ENCODE measurements at regions not wholly inside any gene's neighbourhood (a gene's known extent, or its start where the extent isn't known, plus 50 kb on each side); places are given as distances from the start of the nearest gene placed in this dataset.
A peak's percentile ranks its signal among the peaks of the same experiment; 100 is the strongest.

- TF ChIP-seq PBX2 (CRISPR knock-in tag; IDR thresholded peaks at IDR 0.05) = no peak
- no peak for TF ChIP-seq ATAD3A (CRISPR knock-in tag; IDR thresholded peaks at IDR 0.05)
- TF ChIP-seq ETS1 (CRISPR knock-in tag; IDR thresholded peaks at IDR 0.05) = no peak
- TF ChIP-seq RBAK (CRISPR knock-in tag; IDR thresholded peaks at IDR 0.05) = no peak
- no peak for TF ChIP-seq ZNF326 (CRISPR knock-in tag; IDR thresholded peaks at IDR 0.05; ENCODE audit: borderline replicate concordance)
- TF ChIP-seq RBM39 (IDR thresholded peaks at IDR 0.05; ENCODE audit: low read depth, low read length, poor library complexity, severe bottlenecking) = no peak
- no peak for TF ChIP-seq ZNF513 (CRISPR knock-in tag; conservative IDR thresholded peaks at IDR 0.05)
- TF ChIP-seq SMAD9 (CRISPR knock-in tag; IDR thresholded peaks at IDR 0.05) = no peak
- TF ChIP-seq SALL2 (CRISPR knock-in tag; IDR thresholded peaks at IDR 0.05) = no peak
- no peak for TF ChIP-seq ZNF629 (CRISPR knock-in tag; conservative IDR thresholded peaks at IDR 0.05)
- TF ChIP-seq ZNF792 (CRISPR knock-in tag; IDR thresholded peaks at IDR 0.05) = peak; percentile 77; the same call in 1 of the 2 replicates
- no peak for TF ChIP-seq MTERF4 (CRISPR knock-in tag; IDR thresholded peaks at IDR 0.05)
- TF ChIP-seq ZNF841 (CRISPR knock-in tag; IDR thresholded peaks at IDR 0.05; ENCODE audit: borderline replicate concordance) = no peak
- TF ChIP-seq IRF2 (CRISPR knock-in tag; IDR thresholded peaks at IDR 0.05) = peak; percentile 69; the same call in 1 of the 2 replicates
- TF ChIP-seq SMARCC2 (IDR thresholded peaks at IDR 0.05) = no peak
- no peak for TF ChIP-seq ZNF414 (CRISPR knock-in tag; IDR thresholded peaks at IDR 0.05)
- no peak for TF ChIP-seq BRCA1 (CRISPR knock-in tag; IDR thresholded peaks at IDR 0.05)
- no peak for TF ChIP-seq NFIB (CRISPR knock-in tag; IDR thresholded peaks at IDR 0.05; ENCODE audit: borderline replicate concordance)
- 0 out of 2 replicates have a peak, but pooled peaks have one; percentile 42 for TF ChIP-seq ZNF772 (CRISPR knock-in tag; IDR thresholded peaks at IDR 0.05)
- 0 out of 2 replicates have a peak, but pooled peaks have one; percentile 44 for TF ChIP-seq ZNF644 (CRISPR knock-in tag; IDR thresholded peaks at IDR 0.05; ENCODE audit: low read depth)
- peak; percentile 48; the same call in 1 of the 2 replicates for TF ChIP-seq IKZF5 (CRISPR knock-in tag; IDR thresholded peaks at IDR 0.05)
- TF ChIP-seq ADNP (CRISPR knock-in tag; IDR thresholded peaks at IDR 0.05) = no peak
- TF ChIP-seq ZNF383 (CRISPR knock-in tag; IDR thresholded peaks at IDR 0.05; ENCODE audit: borderline replicate concordance) = no peak
- no peak for TF ChIP-seq ZBTB42 (CRISPR knock-in tag; IDR thresholded peaks at IDR 0.05)
- TF ChIP-seq ZNF367 (CRISPR knock-in tag; IDR thresholded peaks at IDR 0.05; ENCODE audit: borderline replicate concordance) = no peak
These were observed 1319.1 kb downstream of the TMEM121 start (continued) for GRCh38 chr14:106845286-106846087.

Measured in HepG2 (cell line).